ENCODE measurements at regions not wholly inside any gene's neighbourhood (a gene's known extent, or its start where the extent isn't known, plus 50 kb on each side); places are given as distances from the start of the nearest gene placed in this dataset.

DNA sequence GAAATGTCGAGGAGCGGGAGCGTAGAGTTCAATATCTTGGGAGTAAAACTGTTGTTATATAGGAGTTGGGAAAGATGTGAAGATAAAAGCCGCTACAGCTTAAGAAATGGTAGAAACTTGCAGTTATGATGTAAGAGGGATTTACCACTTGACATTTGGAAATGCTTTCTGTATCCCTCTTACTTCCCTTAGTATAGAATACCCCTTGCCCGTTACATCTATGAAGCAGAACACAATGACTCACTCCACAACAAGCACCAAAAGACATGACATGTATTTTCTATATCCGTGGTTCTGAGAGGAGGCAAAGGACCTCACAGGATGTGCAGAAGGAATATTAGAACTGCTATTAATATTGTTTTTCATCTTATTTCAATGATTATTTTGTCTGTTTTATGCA lies 254.2 kb upstream of the NR2F2 start:
- no peaks in the 10 kb centered on the region for H3K9me3 Mint-ChIP-seq (ENCODE audit: unreplicated experiment)
- intact Hi-C loops (cut with micrococcal nuclease), result no loop called here
- H3K27ac Mint-ChIP-seq (ENCODE audit: low read depth, unreplicated experiment), result no peak overlapping the region
- no peak for TF ChIP-seq CTCF (IDR thresholded peaks at IDR 0.05; ENCODE audit: unreplicated experiment)
- peaks cover 6% of the 10 kb centered on the region for H3K36me3 Mint-ChIP-seq (ENCODE audit: insufficient read depth, unreplicated experiment)
- ChIA-PET CTCF (interaction anchor here (0.6 to 1.2 kb wide), 2 partner anchors 30 to 251 kb away, joined by 3 to 5 read pairs; no protein-coding TSS in a partner anchor), POLR2A (no interaction called here)
- no TSS peak for BruUV-seq (replicated peaks)
- no peak overlapping the region for H3K4me3 Mint-ChIP-seq (ENCODE audit: unreplicated experiment)
- H3K4me1 Mint-ChIP-seq (ENCODE audit: insufficient read depth, unreplicated experiment), result no peaks in the 10 kb centered on the region
- no peak for DNase-seq (ENCODE audit: unreplicated experiment)
- no peaks in the 10 kb centered on the region for H3K27me3 Mint-ChIP-seq (ENCODE audit: insufficient read depth, unreplicated experiment)

- POLR2A ChIA-PET, result no interaction called here
- Mint-ChIP-seq H3K36me3 (ENCODE audit: insufficient read depth, unreplicated experiment) (peaks cover 6% of the 10 kb centered on the region), H3K9me3 (ENCODE audit: unreplicated experiment) (no peaks in the 10 kb centered on the region), H3K4me1 (ENCODE audit: insufficient read depth, unreplicated experiment) (no peaks in the 10 kb centered on the region), H3K4me3 (ENCODE audit: unreplicated experiment) (no peak overlapping the region), H3K27ac (ENCODE audit: low read depth, unreplicated experiment) (no peak overlapping the region), H3K27me3 (ENCODE audit: insufficient read depth, unreplicated experiment) (no peaks in the 10 kb centered on the region)
- no TSS peak for BruUV-seq (replicated peaks)
- CTCF ChIA-PET, result no interaction called here
- TF ChIP-seq CTCF (IDR thresholded peaks at IDR 0.05; ENCODE audit: unreplicated experiment), result no peak
- no peak for DNase-seq (ENCODE audit: unreplicated experiment)
- intact Hi-C loops (cut with micrococcal nuclease), result no loop called here
Measured at GRCh38 chr15:96079041-96079440, 251.5 kb upstream of the NR2F2 start.

DNA sequence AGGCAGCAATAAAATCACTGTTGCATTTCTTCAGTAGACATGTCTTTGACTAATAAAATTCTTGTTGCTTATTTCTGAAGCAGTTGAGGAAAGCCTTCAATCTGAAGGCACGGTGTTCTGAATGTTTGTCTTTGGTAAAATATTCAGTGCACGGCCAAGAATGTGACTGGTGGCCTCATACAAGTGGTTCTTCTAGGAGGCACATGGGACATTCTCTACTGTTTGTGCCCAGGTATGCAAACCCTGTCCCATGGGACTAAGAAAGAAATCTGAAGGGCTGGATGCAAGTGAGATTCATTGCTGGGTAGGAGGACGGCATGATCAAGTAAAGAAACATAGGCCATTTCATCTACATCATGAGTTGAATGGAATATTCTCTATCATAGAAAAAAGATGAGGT lies 250.6 kb upstream of the NR2F2 start:
- Mint-ChIP-seq H3K36me3 (ENCODE audit: insufficient read depth, unreplicated experiment) (peaks cover 6% of the 10 kb centered on the region), H3K4me1 (ENCODE audit: insufficient read depth, unreplicated experiment) (no peaks in the 10 kb centered on the region), H3K27ac (ENCODE audit: low read depth, unreplicated experiment) (no peak overlapping the region), H3K9me3 (ENCODE audit: unreplicated experiment) (no peaks in the 10 kb centered on the region), H3K4me3 (ENCODE audit: unreplicated experiment) (no peak overlapping the region), H3K27me3 (ENCODE audit: insufficient read depth, unreplicated experiment) (no peaks in the 10 kb centered on the region)
- intact Hi-C loops (cut with micrococcal nuclease), result no loop called here
- no peak for TF ChIP-seq CTCF (IDR thresholded peaks at IDR 0.05; ENCODE audit: unreplicated experiment)
- no TSS peak for BruUV-seq (replicated peaks)
- DNase-seq (ENCODE audit: unreplicated experiment), result no peak
- ChIA-PET POLR2A (no interaction called here), CTCF (no interaction called here)

GRCh38 chr15:96086164-96086563 lies 244.3 kb upstream of the NR2F2 start:
- no peak for TF ChIP-seq CTCF (IDR thresholded peaks at IDR 0.05; ENCODE audit: unreplicated experiment)
- no peak for DNase-seq (ENCODE audit: unreplicated experiment)
- Mint-ChIP-seq H3K27me3 (ENCODE audit: insufficient read depth, unreplicated experiment) (no peaks in the 10 kb centered on the region), H3K27ac (ENCODE audit: low read depth, unreplicated experiment) (no peak overlapping the region), H3K4me1 (ENCODE audit: insufficient read depth, unreplicated experiment) (no peaks in the 10 kb centered on the region), H3K4me3 (ENCODE audit: unreplicated experiment) (no peak overlapping the region), H3K36me3 (ENCODE audit: insufficient read depth, unreplicated experiment) (no peaks in the 10 kb centered on the region), H3K9me3 (ENCODE audit: unreplicated experiment) (no peaks in the 10 kb centered on the region)
- BruUV-seq (replicated peaks), result no TSS peak
- intact Hi-C loops (cut with micrococcal nuclease), result no loop called here
- CTCF ChIA-PET, result interaction anchor here (0.6 to 0.8 kb wide), 2 partner anchors 646 to 1040 kb away, joined by 3 to 4 read pairs; no protein-coding TSS in a partner anchor
- POLR2A ChIA-PET, result no interaction called here

All from MCF 10A (cell line).